Nephron (organoid): ENCODE measurements at regions not wholly inside any gene's neighbourhood (a gene's known extent, or its start where the extent isn't known, plus 50 kb on each side); places are given as distances from the start of the nearest gene placed in this dataset.
"Not testable (repeated sequence)": the region's sequence is repeated elsewhere in the genome, so short reads cannot be mapped to it uniquely, and the experiment has no call there.

Experiments used
- H3K27ac Mint-ChIP-seq, 3 experiments: 2 replicates each; pipeline ENCODE4 v1.8.0; 2020; ENCODE audit warnings: mixed read lengths in 3 of 3, mild to moderate bottlenecking in 2 of 3, moderate library complexity in 1 of 3
- H3K27me3 Mint-ChIP-seq: 2 replicates; pipeline ENCODE4 v1.8.0; 2021; ENCODE audit warnings: low read depth, mild to moderate bottlenecking, moderate library complexity, mixed read lengths
- H3K36me3 Mint-ChIP-seq: 2 replicates; pipeline ENCODE4 v1.8.0; 2020; ENCODE audit warnings: low read depth, mixed read lengths
- H3K4me1 Mint-ChIP-seq: 2 replicates; pipeline ENCODE4 v1.8.0; 2020; ENCODE audit warnings: mixed read lengths
- H3K4me3 Mint-ChIP-seq, 3 experiments: 2 replicates each; pipeline ENCODE4 v1.8.0; 2020; ENCODE audit warnings: mild to moderate bottlenecking in 3 of 3, mixed read lengths in 3 of 3, moderate library complexity in 2 of 3
- H3K9me3 Mint-ChIP-seq: 2 replicates; pipeline ENCODE4 v1.8.0; 2020; ENCODE audit warnings: mixed read lengths

DNA sequence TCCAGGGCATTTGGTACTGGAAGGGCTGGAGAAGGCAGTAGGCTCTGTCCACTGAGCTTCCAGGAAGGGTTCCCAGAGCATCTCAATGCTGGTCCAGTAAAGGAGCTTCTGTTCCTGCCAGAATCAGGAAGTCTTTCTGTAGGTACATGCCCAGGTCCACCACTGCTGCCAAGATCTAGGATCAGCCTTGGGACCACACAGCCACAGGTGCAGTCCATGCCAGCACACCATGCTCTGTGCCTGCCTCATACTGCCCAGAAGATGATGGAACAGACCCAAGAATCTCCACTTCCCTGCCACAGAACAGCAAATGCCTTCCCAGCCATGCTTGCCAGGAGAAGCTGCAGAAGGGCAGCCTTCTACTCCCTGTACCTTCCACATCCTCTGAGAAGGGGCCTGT, 89.3 kb downstream of the CDRT15L2 start:
- H3K27me3 Mint-ChIP-seq, H3K9me3 Mint-ChIP-seq: not testable (repeated sequence)

DNA sequence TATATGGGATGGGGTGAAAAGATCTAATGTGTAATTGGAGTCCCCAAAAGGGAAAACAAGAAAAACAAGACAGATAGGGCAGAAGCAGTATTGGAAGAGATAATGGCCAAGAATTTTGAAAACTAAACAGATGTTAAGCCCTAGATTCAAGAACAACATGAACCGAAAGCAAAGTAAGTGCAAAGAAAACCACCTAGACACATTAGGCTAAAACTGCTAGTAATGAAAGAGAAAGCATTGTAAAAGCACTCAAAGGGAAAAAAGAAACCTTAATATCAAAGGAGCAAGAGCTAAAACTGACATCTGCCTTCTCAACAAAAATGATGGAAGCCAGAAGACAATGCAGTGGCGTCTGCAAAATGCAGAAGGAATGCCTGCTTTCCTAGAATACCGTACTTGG, 91.0 kb downstream of the CDRT15L2 start:
- not testable (repeated sequence) for H3K27ac Mint-ChIP-seq, H3K4me3 Mint-ChIP-seq, H3K27me3 Mint-ChIP-seq, H3K36me3 Mint-ChIP-seq, H3K9me3 Mint-ChIP-seq
- H3K4me1 Mint-ChIP-seq = peaks cover 16% of the 10 kb centered on the region

More for the DNA sequence above, 89.3 kb downstream of the CDRT15L2 start:
- H3K4me3 Mint-ChIP-seq, H3K27ac Mint-ChIP-seq, H3K36me3 Mint-ChIP-seq: not testable (repeated sequence)
- H3K4me1 Mint-ChIP-seq = peaks cover 23% of the 10 kb centered on the region

DNA sequence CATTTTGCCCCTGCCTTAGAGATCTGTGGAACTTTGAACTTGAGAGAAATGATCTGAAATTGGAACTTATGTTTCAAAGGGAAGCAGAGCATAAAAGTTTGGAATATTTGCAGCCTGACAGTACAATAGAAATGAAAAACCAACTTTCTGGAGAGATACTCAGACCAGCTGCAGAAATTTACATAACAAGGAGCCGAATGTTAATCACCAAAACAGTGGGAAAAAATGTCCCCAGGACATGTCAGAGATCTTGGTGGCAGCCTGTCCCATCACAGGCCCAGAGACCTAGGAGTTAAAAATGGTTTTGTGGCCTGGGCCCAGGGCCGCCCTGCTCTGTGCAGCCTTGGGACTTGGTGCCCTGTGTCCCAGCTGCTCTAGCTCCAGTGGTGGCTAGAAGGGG, 94.8 kb downstream of the CDRT15L2 start:
- not testable (repeated sequence) for H3K4me3 Mint-ChIP-seq, H3K36me3 Mint-ChIP-seq, H3K27me3 Mint-ChIP-seq, H3K4me1 Mint-ChIP-seq, H3K27ac Mint-ChIP-seq, H3K9me3 Mint-ChIP-seq

DNA sequence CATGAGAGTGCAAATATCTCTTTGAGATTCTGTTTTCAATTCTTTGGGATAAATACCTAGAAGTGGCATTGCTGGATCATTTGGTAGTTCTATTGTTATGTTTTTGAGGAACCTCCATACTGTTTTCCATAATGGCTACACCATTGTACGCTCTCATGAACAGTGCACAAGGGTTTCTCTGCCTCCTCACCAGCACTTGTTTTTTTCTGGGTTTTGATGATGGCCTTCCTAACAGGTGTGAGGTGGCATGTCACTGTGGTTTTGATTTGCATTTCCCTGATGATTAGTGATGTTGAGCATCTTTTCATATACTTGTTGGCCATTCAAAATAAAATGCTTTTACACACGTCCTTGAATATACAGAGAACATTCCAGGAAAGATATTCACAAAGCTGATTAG, 96.2 kb downstream of the CDRT15L2 start:
- not testable (repeated sequence) for H3K27me3 Mint-ChIP-seq, H3K9me3 Mint-ChIP-seq, H3K27ac Mint-ChIP-seq, H3K36me3 Mint-ChIP-seq, H3K4me1 Mint-ChIP-seq, H3K4me3 Mint-ChIP-seq

DNA sequence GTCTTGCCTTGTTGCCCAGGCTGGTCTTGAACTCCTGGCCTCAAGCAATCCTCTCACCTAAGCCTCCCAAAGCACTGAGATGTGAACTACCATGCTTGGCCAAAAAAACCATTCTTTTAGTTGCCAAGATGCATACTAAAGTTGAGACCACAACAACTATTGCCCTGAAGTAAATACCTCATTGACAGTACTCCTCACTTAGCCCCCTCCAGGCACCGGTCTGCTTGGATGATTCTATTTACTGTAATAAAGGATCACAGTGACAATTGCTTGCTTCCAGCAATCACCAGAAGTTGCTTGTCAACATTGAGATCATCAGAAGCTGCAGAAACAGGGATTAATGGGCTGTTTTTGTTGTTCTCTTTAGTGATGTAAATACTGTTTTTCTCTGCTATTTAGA, 97.1 kb downstream of the CDRT15L2 start:
- not testable (repeated sequence) for H3K27ac Mint-ChIP-seq, H3K27me3 Mint-ChIP-seq, H3K9me3 Mint-ChIP-seq, H3K4me3 Mint-ChIP-seq, H3K36me3 Mint-ChIP-seq, H3K4me1 Mint-ChIP-seq

DNA sequence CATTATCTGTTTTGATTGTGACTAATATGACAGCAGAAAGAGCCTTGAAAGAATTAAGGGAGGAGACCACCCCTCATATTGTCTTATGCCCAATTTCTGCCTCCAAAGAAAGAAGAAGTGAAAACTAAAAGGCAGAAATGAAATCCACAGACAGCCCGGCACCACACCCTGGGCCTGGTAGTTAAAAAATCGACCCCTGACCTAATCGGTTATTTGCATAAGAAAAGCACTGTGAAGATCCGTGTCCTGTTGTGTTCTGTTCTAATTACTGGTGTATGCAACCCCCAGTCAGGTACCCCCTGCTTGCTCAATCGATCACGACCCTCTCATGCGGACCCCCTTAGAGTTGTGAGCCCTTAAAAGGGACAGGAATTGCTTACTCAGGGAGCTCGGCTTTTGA, 97.9 kb downstream of the CDRT15L2 start:
- H3K4me1 Mint-ChIP-seq, H3K27ac Mint-ChIP-seq, H3K9me3 Mint-ChIP-seq, H3K27me3 Mint-ChIP-seq, H3K4me3 Mint-ChIP-seq, H3K36me3 Mint-ChIP-seq: not testable (repeated sequence)

DNA sequence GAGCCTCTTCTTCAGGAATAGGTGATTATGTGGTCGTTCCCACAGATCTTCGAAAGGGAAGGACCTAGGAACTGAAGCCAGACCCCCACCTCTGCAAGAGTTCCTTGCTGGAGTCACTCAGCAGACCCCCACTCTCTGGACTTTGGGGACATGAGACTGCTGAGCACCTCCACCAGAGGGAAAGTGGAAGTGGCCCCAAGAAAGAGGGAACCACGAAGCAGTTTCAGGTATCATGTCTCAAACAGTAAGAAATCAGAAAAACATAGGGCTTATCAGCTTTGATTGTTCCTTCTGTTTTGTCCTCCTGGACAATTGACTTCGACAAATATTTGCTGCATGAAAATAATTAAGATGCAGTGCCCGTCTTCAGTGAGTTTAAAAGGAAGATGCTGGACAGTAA, 98.9 kb downstream of the CDRT15L2 start:
- H3K4me1 Mint-ChIP-seq, H3K27ac Mint-ChIP-seq: not testable (repeated sequence)

DNA sequence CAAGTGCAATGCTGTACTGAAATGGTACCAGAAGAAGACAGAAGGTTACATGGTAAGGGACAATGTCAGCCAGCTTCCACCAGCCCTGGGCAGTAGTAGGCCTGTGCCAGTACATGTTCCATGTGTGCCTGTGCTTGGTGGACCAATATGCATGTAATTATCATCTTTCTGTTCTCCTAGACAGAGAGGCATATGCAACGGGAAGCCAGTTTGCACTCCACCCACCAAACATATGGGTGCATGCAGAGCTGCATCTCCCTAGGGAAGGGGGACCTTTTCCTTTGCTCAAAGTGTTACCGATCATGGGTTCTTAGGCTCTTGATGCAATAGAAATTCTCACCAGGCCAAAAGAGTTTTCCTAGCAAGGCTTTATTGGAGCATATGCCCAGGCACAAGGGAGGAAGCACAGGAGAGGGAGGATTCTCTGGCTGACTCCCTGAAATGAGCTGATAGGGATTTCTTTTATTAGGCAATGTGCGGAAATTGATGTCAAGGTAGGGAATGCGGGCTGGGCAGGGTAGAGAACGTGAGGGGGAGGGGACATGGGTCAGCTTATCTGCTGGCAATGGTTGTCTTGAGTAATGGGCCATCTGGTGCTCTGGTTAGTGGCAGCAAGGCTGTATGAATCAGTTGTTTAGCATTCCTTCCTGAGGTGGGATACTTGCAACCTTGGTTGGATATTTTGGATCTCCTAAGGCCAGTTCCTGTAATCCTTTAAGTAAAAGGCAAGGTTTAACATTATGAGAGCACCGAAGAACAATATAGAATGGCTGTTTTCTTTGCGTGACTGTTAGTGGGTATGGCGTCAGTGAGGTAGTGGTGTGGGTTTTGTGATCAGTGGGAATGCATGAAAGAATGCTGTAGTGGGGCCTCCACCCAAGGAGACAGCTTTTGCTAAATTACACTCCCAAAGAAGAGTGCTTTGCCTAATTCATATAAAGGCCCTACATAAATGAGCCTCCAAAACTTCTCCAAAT, 102.5 kb downstream of the CDRT15L2 start:
- H3K36me3 Mint-ChIP-seq, H3K4me3 Mint-ChIP-seq, H3K9me3 Mint-ChIP-seq, H3K4me1 Mint-ChIP-seq, H3K27ac Mint-ChIP-seq, H3K27me3 Mint-ChIP-seq: not testable (repeated sequence)

More for the DNA sequence above, 98.9 kb downstream of the CDRT15L2 start:
- H3K36me3 Mint-ChIP-seq, H3K9me3 Mint-ChIP-seq, H3K4me3 Mint-ChIP-seq, H3K27me3 Mint-ChIP-seq: not testable (repeated sequence)

DNA sequence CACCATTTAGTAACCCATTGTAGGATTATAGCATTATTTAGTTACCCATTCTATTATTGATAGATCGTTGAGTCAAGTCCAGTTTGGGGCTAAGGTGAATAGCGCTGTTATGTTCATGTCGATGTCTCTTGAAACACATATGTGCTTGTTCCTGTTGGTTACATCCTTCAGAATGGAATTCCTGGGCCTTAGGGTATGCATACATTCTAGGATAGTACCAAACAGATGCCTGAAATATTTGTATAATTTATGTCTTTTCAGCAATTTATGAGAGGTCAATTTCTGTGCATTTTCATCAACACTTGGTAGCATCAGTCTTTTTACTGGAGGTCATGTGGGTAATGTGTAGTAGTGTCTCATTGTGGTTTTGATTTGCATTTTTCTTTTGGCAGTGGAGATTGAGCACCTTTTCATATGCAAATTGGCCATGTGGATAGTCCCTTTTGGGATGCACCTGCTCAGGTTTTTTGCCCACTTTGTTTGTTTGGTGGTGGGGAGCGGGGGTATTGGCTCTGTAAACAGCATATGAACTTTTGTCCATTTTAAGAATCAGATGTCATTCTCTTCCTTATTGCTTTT, 104.2 kb downstream of the CDRT15L2 start:
- not testable (repeated sequence) for H3K9me3 Mint-ChIP-seq, H3K27ac Mint-ChIP-seq, H3K4me1 Mint-ChIP-seq, H3K27me3 Mint-ChIP-seq, H3K36me3 Mint-ChIP-seq, H3K4me3 Mint-ChIP-seq

DNA sequence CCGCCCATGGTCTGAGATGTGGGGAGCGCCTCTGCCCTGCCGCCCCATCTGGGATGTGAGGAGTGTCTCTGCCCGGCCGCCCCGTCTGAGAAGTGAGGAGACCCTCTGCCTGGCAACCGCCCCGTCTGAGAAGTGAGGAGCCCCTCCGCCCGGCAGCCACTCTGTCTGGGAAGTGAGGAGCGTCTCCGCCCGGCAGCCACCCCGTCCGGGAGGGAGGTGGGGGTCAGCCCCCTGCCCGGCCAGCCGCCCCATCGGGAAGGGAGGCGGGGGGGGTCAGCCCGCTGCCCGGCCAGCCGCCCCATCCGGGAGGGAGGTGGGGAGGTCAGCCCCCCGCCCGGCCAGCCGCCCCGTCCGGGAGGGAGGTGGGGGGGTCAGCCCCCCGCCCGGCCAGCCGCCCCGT, 105.5 kb downstream of the CDRT15L2 start:
- not testable (repeated sequence) for H3K4me3 Mint-ChIP-seq, H3K4me1 Mint-ChIP-seq, H3K36me3 Mint-ChIP-seq, H3K27ac Mint-ChIP-seq, H3K9me3 Mint-ChIP-seq, H3K27me3 Mint-ChIP-seq

DNA sequence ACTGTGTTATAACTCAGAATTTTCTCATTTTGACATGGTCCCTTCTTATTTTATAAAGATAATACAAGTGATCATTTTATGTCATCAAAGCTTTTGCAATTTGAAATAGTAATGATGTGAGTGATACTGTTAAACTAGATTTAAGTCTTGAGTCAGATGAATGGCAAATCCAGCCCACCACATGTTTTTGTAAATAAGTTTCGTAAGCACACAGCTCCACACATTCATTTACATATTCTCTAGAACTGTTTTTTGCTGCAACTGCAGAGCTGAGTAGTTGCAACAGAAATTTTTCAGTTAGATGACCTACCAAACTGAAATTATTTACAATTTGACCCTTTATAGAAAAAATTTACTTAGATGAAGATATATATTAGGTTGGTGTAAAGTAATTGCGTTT, 108.1 kb downstream of the CDRT15L2 start:
- H3K9me3 Mint-ChIP-seq, H3K27me3 Mint-ChIP-seq, H3K27ac Mint-ChIP-seq, H3K36me3 Mint-ChIP-seq, H3K4me1 Mint-ChIP-seq, H3K4me3 Mint-ChIP-seq: not testable (repeated sequence)

DNA sequence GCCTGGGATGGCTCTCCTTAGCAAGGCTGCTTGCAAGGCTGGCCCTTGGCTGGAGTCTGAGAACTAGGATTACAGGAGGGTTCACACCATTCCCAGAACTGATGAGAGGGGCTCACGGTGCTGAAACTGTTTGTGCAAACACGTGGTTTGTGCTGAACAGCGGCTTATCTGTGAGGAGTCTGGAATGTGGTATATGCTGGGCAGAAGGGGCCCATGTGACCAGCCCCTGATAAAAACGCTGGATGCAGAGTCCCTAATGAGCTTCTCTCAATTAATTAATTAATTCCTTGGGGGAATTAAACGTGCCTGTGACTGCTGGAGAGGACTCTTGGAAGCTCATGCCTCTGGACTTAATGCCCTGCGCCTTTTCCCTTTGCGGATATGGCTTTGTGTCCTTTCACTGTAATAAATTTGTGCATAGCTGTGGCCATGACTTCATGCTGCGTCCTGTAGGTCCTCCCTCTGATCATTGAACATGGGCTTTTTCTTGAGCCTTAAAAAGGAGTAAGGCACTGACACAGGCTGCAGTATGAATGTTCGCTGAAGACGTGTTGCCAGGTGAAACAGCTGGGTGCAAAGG, 109.7 kb downstream of the CDRT15L2 start:
- H3K36me3 Mint-ChIP-seq, H3K4me3 Mint-ChIP-seq, H3K27me3 Mint-ChIP-seq, H3K9me3 Mint-ChIP-seq, H3K4me1 Mint-ChIP-seq, H3K27ac Mint-ChIP-seq: not testable (repeated sequence)

DNA sequence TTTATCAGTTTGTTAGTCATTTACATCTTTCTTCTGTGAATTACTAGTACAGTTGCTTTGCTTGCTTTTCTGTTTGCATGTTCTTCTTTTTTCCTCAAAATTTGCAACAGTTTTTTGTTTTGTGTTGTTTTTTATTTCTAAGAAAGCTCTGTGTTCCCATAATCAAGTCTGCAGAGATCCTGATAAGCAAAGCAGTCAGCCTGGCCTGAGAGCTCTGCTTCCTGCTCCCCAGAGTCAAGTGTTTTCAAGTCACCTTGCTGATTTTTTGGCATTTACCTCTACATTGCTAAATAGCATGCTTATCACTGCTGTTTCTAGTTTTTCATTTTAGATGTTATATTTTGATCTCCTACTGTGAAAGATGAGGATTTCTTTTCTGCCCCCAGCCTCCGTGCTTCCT, 113.2 kb downstream of the CDRT15L2 start:
- not testable (repeated sequence) for H3K9me3 Mint-ChIP-seq, H3K27me3 Mint-ChIP-seq, H3K27ac Mint-ChIP-seq, H3K4me1 Mint-ChIP-seq, H3K4me3 Mint-ChIP-seq, H3K36me3 Mint-ChIP-seq

DNA sequence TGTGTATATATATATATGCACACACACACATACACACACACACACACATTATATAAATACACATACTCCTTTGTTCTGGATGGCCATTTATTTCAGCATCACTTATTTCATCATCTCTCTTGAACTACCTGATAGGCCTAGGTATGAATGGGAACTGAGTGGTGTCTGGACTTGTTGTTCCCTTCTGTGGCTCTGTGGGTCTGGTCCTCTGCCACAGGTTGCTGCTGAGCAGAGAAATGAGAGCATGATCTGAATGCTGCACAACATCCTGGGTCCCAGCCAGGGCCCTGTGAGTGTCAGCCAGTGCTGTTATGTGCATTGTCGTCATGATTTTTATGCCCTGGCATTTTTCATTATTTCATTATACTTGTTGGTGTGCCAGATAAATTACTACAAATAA, 116.3 kb downstream of the CDRT15L2 start:
- not testable (repeated sequence) for H3K36me3 Mint-ChIP-seq, H3K27ac Mint-ChIP-seq, H3K27me3 Mint-ChIP-seq, H3K4me3 Mint-ChIP-seq, H3K9me3 Mint-ChIP-seq, H3K4me1 Mint-ChIP-seq

DNA sequence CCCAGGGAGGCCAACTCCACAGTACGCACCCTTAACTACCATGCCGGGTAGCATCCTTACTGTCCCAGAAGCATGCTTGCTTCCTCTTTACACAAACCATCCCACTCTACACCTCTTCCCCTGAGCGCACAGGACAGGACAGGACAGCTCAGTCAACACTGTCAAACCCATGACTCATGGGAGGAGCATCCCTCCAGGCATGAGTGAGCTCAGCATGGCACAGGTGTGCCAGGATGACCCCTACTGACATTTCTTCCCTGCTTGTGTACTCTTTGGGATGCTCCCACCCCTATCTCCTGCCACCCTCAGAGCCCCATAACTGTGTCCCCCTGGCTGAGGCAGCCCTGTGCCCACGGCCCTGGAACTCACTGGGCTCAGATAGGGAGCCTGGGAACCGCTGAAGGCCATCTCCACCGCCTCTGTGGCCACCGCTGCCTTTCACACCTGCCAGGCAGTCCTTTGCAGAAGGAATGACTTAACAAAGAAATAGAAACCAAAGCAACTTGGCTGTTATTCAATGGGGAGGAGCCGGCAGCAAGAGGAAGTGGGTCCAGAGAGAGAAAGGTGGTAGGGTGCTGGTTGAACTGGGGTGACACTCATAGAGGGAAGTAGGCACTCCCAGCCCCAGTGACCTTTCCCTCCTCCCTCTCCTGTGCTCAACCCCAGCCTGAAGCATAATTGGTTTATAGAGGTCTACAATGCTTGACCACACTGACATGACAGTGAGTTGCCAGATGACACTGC, 119.1 kb downstream of the CDRT15L2 start:
- H3K9me3 Mint-ChIP-seq, H3K27ac Mint-ChIP-seq, H3K4me1 Mint-ChIP-seq, H3K4me3 Mint-ChIP-seq, H3K36me3 Mint-ChIP-seq, H3K27me3 Mint-ChIP-seq: not testable (repeated sequence)
